ENCODE measurements at regions not wholly inside any gene's neighbourhood (a gene's known extent, or its start where the extent isn't known, plus 50 kb on each side); places are given as distances from the start of the nearest gene placed in this dataset.

- intact Hi-C loops (cut with DNase I): no loop called here
- H3K27ac ChIP-seq: no peak overlapping the region
- ATAC-seq: no peak
- no peaks in the 10 kb centered on the region for H3K36me3 ChIP-seq
- no peaks in the 10 kb centered on the region for H3K27me3 ChIP-seq (ENCODE audit: low read depth)
- H3K9me3 ChIP-seq: no peaks in the 10 kb centered on the region
- H3K4me3 ChIP-seq: no peak overlapping the region
- no peaks in the 10 kb centered on the region for H3K4me1 ChIP-seq
- no peak for TF ChIP-seq CTCF (IDR thresholded peaks at IDR 0.05)
- no peak for DNase-seq
These were observed 353.8 kb upstream of the PLXNA2 start for GRCh38 chr1:208598021-208598420.

DNA sequence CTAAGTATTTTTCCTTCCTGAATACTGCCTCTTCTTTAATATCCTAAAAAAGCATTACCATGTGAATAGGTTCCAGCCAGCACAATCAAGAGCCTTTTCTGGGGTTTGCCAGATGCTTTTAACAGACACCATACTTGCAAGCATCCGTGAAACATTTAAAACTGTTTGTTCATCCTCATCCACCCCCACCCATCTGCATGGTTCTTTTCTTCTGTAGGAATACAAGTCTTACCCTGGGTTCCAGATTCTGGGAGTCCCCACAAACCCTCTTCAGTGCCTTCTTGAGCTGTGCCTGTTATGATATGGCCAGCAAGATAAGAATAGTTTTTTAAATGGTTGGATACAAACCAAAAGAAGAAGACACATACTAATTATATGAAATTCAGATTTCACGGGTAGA, 354.9 kb upstream of the PLXNA2 start:
- DNase-seq (no peak), ATAC-seq (no peak)
- Histone ChIP-seq H3K9me3 (no peaks in the 10 kb centered on the region), H3K27ac (no peak overlapping the region), H3K4me1 (no peaks in the 10 kb centered on the region), H3K36me3 (no peaks in the 10 kb centered on the region), H3K4me3 (no peak overlapping the region), H3K27me3 (ENCODE audit: low read depth) (no peaks in the 10 kb centered on the region)
- intact Hi-C loops (cut with DNase I): no loop called here
- TF ChIP-seq CTCF (IDR thresholded peaks at IDR 0.05): no peak

- no peak for TF ChIP-seq CTCF (IDR thresholded peaks at IDR 0.05)
- no peak overlapping the region for H3K4me3 ChIP-seq
- DNase-seq (no peak), ATAC-seq (no peak)
- H3K27ac ChIP-seq: no peak overlapping the region
- H3K9me3 ChIP-seq: no peaks in the 10 kb centered on the region
- no peaks in the 10 kb centered on the region for H3K36me3 ChIP-seq
- H3K27me3 ChIP-seq (ENCODE audit: low read depth): no peaks in the 10 kb centered on the region
- intact Hi-C loops (cut with DNase I): no loop called here
- no peaks in the 10 kb centered on the region for H3K4me1 ChIP-seq
These were observed 356.4 kb upstream of the PLXNA2 start for GRCh38 chr1:208600456-208601190.

DNA sequence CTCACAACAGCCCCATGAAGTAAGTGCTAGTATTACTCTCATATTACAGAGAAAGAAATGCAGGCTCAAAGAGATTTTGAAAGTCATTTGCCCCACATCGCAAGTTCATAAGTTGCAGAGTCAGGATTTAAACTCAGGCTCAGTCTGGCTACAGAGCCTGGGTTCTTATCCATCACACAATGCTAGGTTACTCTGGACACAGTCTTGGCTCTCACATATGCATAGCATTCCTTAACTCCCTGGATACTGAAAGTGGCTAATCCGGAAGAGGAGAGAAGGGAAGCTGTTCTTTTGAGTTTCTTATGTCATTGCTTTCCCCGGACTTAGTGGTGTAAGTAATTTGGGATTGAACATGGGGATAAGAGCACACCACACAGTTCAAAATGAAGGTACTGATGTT, 357.4 kb upstream of the PLXNA2 start:
- TF ChIP-seq CTCF (IDR thresholded peaks at IDR 0.05): no peak
- ATAC-seq (no peak), DNase-seq (no peak)
- no peaks in the 10 kb centered on the region for H3K36me3 ChIP-seq
- H3K4me1 ChIP-seq: no peaks in the 10 kb centered on the region
- H3K4me3 ChIP-seq: no peak overlapping the region
- no peaks in the 10 kb centered on the region for H3K9me3 ChIP-seq
- H3K27ac ChIP-seq: no peak overlapping the region
- intact Hi-C loops (cut with DNase I): no loop called here
- H3K27me3 ChIP-seq (ENCODE audit: low read depth): no peaks in the 10 kb centered on the region

DNA sequence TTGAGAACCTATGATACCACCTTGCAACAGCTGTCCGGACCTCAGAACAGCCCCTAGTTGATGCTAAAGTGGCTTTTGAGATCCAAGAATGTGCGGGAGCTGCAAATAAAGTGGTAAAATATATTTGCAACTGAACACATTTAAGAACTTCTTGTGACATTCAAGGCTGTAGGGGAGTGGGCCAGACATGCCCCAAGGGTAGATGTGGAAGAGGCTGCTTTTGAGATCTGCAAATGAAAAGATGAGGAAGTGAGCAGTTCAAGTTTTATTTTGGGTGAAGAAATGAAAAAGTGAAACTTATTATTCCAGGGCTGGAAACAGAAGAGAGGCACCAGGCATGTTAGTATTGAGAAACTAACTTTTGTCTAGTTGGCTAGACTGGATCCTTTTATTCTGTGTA, 359.5 kb upstream of the PLXNA2 start:
- ATAC-seq (no peak), DNase-seq (no peak)
- H3K36me3 ChIP-seq: no peaks in the 10 kb centered on the region

More for the DNA sequence above, 359.5 kb upstream of the PLXNA2 start:
- intact Hi-C loops (cut with DNase I): no loop called here
- Histone ChIP-seq H3K27ac (no peak overlapping the region), H3K27me3 (ENCODE audit: low read depth) (no peaks in the 10 kb centered on the region), H3K9me3 (no peaks in the 10 kb centered on the region), H3K4me1 (no peaks in the 10 kb centered on the region), H3K4me3 (no peak overlapping the region)
- TF ChIP-seq CTCF (IDR thresholded peaks at IDR 0.05): no peak

Data from lower lobe of right lung (tissue), 2 donors.